SK-N-SH treated with all-trans-retinoic acid at 6 μM for 48 hours (cell line): ENCODE measurements at regions not wholly inside any gene's neighbourhood (a gene's known extent, or its start where the extent isn't known, plus 50 kb on each side); places are given as distances from the start of the nearest gene placed in this dataset.

Experiments used
- ATAC-seq: fragments of 200-7000 bp; cut with Tn5 transposase; 3 replicates; pipeline ENCODE4 v1.9.1; 2020; ENCODE audit warnings: mild to moderate bottlenecking, moderate library complexity
- ARNTL ChIP-seq: fragments of 450-650 bp; formaldehyde crosslinking; IDR thresholded peaks from 2 replicates; pipeline ENCODE4 v1.5.0; 2020; ENCODE audit warnings: low read depth, mild to moderate bottlenecking, moderate library complexity, borderline replicate concordance
- ESRRG ChIP-seq: fragments of 250-450 bp; sonication (Bioruptor Pico); IDR thresholded peaks from 2 replicates; pipeline ENCODE4 v1.6.1; 2021; ENCODE audit warnings: mild to moderate bottlenecking
- GLIS3 ChIP-seq: fragments of 250-450 bp; sonication (Bioruptor Pico); IDR thresholded peaks from 2 replicates; pipeline ENCODE4 v1.5.0; 2020; ENCODE audit warnings: mild to moderate bottlenecking, moderate library complexity
- ISL1 ChIP-seq: fragments of 250-450 bp; sonication (Bioruptor Pico); IDR thresholded peaks from 2 replicates; pipeline ENCODE4 v2.1.2; 2022; ENCODE audit warnings: mild to moderate bottlenecking, moderate library complexity
- OSR1 ChIP-seq: fragments of 250-450 bp; sonication (Bioruptor Pico); IDR thresholded peaks from 2 replicates; pipeline ENCODE4 v1.8.0; 2022; ENCODE audit warnings: moderate library complexity, mild to moderate bottlenecking, inconsistent platforms
- PPARA ChIP-seq: fragments of 250-450 bp; sonication (Bioruptor Pico); IDR thresholded peaks from 2 replicates; pipeline ENCODE4 v1.5.0; 2020; ENCODE audit warnings: mild to moderate bottlenecking, borderline replicate concordance
- RARB ChIP-seq: fragments of 250-450 bp; sonication (Bioruptor Pico); IDR thresholded peaks from 2 replicates; pipeline ENCODE4 v1.8.0; 2021; ENCODE audit warnings: mild to moderate bottlenecking, moderate library complexity
- SNAI2 ChIP-seq: fragments of 250-450 bp; sonication (Bioruptor Pico); IDR thresholded peaks from 2 replicates; pipeline ENCODE4 v1.5.0; 2020; ENCODE audit warnings: mild to moderate bottlenecking, moderate library complexity
- TCF4 ChIP-seq: fragments of 250-450 bp; sonication (Bioruptor Pico); IDR thresholded peaks from 2 replicates; pipeline ENCODE4 v1.8.0; 2021; ENCODE audit warnings: mild to moderate bottlenecking, moderate library complexity, borderline replicate concordance
- TOX ChIP-seq: fragments of 250-450 bp; sonication (Bioruptor Pico); IDR thresholded peaks from 2 replicates; pipeline ENCODE4 v1.8.0; 2021; ENCODE audit warnings: mild to moderate bottlenecking, moderate library complexity, borderline replicate concordance
- ZC3H10 ChIP-seq: fragments of 250-450 bp; sonication (Bioruptor Pico); IDR thresholded peaks from 2 replicates; pipeline ENCODE4 v1.5.1; 2021; ENCODE audit warnings: mild to moderate bottlenecking, moderate library complexity
- ZFP3 ChIP-seq: fragments of 250-450 bp; sonication (Bioruptor Pico); IDR thresholded peaks from 2 replicates; pipeline ENCODE4 v1.5.0; 2020; ENCODE audit warnings: mild to moderate bottlenecking, moderate library complexity
- ZFP30 ChIP-seq: fragments of 450-650 bp; formaldehyde crosslinking; IDR thresholded peaks from 2 replicates; pipeline ENCODE4 v1.5.0; 2022; ENCODE audit warnings: mild to moderate bottlenecking, moderate library complexity
- ZNF565 ChIP-seq: fragments of 450-650 bp; formaldehyde crosslinking; conservative IDR thresholded peaks from 2 replicates; pipeline ENCODE4 v1.5.0; 2020; ENCODE audit warnings: low read depth, mild to moderate bottlenecking, moderate library complexity
- ZNF70 ChIP-seq: fragments of 450-650 bp; formaldehyde crosslinking; IDR thresholded peaks from 2 replicates; pipeline ENCODE4 v1.5.0; 2020; ENCODE audit warnings: mild to moderate bottlenecking, moderate library complexity
- ZNF8 ChIP-seq: fragments of 450-650 bp; formaldehyde crosslinking; IDR thresholded peaks from 2 replicates; pipeline ENCODE4 v1.5.0; 2020; ENCODE audit warnings: mild to moderate bottlenecking, moderate library complexity
- TF ChIP-seq, protein P1 (sequence below): fragments of 250-450 bp; sonication (Bioruptor Pico); IDR thresholded peaks from 2 replicates; pipeline ENCODE4 v1.8.0; 2021; ENCODE audit warnings: low read depth, mild to moderate bottlenecking, moderate library complexity, borderline replicate concordance
- TF ChIP-seq, protein P2 (sequence below): fragments of 250-450 bp; sonication (Bioruptor Pico); IDR thresholded peaks from 2 replicates; pipeline ENCODE4 v1.5.1; 2020; ENCODE audit warnings: low read depth, mild to moderate bottlenecking, moderate library complexity
- TF ChIP-seq, protein P3 (sequence below): fragments of 250-450 bp; sonication (Bioruptor Pico); IDR thresholded peaks from 2 replicates; pipeline ENCODE4 v1.5.0; 2020; ENCODE audit warnings: mild to moderate bottlenecking, moderate library complexity
- TF ChIP-seq, protein P4 (sequence below): fragments of 250-450 bp; sonication (Bioruptor Pico); IDR thresholded peaks from 2 replicates; pipeline ENCODE4 v1.5.1; 2021; ENCODE audit warnings: mild to moderate bottlenecking, moderate library complexity
- TF ChIP-seq, protein P5 (sequence below): fragments of 250-450 bp; sonication (Bioruptor Pico); IDR thresholded peaks from 2 replicates; pipeline ENCODE4 v1.8.0; 2020; ENCODE audit warnings: mild to moderate bottlenecking, moderate library complexity, borderline replicate concordance

DNA sequence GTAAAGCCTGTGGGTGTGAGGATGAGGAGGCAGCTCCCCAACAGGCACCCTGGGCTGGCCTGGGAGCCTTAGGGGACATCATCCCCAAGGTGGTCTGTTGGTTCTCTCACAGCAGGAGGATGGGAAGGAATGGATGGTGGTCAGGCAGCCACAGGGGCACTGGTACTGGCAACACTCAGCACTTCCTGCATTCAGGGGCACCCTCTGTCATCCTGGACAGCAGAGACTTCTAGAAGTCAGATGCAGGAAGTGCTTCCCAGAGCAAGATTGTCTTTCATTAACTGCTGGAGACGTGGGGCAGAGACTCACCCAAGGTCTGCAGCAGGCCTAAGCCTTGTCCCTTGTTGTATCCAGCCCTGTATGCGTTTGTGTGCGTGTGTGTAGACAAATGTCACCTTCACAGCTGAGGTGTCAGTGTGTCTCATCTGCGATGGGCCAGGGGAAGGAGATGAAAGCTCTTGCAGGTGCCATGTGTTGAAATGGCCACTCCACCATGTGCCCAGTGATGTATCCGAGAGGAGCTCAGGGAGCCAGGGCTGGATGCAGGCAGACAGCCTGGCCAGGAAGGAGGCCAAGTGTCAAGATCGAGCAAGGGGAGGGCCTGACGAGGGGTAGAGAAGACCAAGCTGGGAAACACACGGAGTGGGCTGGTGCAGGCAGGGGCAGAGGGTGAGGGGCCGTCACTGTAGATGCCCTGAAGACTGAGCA lies 85.1 kb downstream of the PITPNM2 start:
- no peak for ATAC-seq
- no peak for TF ChIP-seq ZFP3
- TF ChIP-seq TOX (CRISPR knock-in tag), result no peak
- no peak for TF ChIP-seq ZNF70 (CRISPR knock-in tag)
- TF ChIP-seq RARB (CRISPR knock-in tag), result no peak
- no peak for TF ChIP-seq OSR1 (CRISPR knock-in tag)
- TF ChIP-seq TCF4 (CRISPR knock-in tag), result no peak
- no peak for TF ChIP-seq ARNTL (CRISPR knock-in tag)
- TF ChIP-seq GLIS3 (CRISPR knock-in tag), result no peak
- TF ChIP-seq ESRRG (CRISPR knock-in tag), result no peak
- no peak for TF ChIP-seq ZNF565 (CRISPR knock-in tag)
- TF ChIP-seq ZC3H10 (CRISPR knock-in tag), result no peak
- no peak for TF ChIP-seq PPARA (CRISPR knock-in tag)
- TF ChIP-seq, protein P1, sequence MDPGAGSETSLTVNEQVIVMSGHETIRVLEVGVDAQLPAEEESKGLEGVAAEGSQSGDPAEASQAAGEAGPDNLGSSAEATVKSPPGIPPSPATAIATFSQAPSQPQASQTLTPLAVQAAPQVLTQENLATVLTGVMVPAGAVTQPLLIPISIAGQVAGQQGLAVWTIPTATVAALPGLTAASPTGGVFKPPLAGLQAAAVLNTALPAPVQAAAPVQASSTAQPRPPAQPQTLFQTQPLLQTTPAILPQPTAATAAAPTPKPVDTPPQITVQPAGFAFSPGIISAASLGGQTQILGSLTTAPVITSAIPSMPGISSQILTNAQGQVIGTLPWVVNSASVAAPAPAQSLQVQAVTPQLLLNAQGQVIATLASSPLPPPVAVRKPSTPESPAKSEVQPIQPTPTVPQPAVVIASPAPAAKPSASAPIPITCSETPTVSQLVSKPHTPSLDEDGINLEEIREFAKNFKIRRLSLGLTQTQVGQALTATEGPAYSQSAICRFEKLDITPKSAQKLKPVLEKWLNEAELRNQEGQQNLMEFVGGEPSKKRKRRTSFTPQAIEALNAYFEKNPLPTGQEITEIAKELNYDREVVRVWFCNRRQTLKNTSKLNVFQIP (CRISPR knock-in tag), result no peak
- TF ChIP-seq, protein P2, sequence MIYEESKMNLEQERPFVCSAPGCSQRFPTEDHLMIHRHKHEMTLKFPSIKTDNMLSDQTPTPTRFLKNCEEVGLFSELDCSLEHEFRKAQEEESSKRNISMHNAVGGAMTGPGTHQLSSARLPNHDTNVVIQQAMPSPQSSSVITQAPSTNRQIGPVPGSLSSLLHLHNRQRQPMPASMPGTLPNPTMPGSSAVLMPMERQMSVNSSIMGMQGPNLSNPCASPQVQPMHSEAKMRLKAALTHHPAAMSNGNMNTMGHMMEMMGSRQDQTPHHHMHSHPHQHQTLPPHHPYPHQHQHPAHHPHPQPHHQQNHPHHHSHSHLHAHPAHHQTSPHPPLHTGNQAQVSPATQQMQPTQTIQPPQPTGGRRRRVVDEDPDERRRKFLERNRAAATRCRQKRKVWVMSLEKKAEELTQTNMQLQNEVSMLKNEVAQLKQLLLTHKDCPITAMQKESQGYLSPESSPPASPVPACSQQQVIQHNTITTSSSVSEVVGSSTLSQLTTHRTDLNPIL (CRISPR knock-in tag), result no peak
- TF ChIP-seq ISL1 (CRISPR knock-in tag), result no peak
- TF ChIP-seq, protein P3, sequence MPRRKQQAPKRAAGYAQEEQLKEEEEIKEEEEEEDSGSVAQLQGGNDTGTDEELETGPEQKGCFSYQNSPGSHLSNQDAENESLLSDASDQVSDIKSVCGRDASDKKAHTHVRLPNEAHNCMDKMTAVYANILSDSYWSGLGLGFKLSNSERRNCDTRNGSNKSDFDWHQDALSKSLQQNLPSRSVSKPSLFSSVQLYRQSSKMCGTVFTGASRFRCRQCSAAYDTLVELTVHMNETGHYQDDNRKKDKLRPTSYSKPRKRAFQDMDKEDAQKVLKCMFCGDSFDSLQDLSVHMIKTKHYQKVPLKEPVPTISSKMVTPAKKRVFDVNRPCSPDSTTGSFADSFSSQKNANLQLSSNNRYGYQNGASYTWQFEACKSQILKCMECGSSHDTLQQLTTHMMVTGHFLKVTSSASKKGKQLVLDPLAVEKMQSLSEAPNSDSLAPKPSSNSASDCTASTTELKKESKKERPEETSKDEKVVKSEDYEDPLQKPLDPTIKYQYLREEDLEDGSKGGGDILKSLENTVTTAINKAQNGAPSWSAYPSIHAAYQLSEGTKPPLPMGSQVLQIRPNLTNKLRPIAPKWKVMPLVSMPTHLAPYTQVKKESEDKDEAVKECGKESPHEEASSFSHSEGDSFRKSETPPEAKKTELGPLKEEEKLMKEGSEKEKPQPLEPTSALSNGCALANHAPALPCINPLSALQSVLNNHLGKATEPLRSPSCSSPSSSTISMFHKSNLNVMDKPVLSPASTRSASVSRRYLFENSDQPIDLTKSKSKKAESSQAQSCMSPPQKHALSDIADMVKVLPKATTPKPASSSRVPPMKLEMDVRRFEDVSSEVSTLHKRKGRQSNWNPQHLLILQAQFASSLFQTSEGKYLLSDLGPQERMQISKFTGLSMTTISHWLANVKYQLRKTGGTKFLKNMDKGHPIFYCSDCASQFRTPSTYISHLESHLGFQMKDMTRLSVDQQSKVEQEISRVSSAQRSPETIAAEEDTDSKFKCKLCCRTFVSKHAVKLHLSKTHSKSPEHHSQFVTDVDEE (CRISPR knock-in tag), result no peak
- no peak for TF ChIP-seq SNAI2 (CRISPR knock-in tag)

DNA sequence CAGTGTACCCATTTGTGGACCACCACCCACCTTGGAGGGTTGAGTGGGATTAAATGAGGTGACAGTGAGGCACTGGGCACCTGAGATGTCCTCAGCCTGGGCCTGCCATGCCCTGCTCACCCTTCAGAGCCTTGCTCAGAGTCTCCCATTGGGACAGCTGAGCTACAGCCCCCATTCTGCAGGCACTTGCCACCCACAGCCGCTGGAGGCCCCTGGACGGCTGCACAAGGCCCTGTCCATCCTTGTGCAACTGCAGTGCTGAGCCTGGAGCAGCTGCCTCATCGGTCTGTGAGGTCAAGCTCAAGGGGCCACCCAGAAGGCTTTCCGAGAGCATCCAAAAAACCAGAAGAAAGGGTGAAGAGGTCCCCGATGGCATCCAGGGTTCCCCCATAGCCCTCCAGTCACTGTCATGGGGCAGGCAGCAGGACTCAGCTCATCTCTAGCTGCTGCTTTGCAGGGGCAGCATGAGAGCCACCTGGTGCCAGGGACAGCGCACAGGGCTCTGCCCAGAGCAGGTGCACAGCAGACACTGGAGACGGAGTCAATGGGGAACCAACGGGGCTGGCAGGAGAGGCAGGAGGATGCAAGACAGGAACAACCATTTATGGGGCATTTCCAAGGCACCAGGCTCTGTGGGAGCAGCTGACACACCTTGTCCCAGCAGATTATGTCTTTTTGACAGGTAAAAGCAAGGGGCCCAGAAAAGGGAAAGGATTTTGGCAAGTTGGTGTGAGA lies 84.6 kb downstream of the ARL6IP4 start:
- ATAC-seq, result no peak
- TF ChIP-seq, protein P4, sequence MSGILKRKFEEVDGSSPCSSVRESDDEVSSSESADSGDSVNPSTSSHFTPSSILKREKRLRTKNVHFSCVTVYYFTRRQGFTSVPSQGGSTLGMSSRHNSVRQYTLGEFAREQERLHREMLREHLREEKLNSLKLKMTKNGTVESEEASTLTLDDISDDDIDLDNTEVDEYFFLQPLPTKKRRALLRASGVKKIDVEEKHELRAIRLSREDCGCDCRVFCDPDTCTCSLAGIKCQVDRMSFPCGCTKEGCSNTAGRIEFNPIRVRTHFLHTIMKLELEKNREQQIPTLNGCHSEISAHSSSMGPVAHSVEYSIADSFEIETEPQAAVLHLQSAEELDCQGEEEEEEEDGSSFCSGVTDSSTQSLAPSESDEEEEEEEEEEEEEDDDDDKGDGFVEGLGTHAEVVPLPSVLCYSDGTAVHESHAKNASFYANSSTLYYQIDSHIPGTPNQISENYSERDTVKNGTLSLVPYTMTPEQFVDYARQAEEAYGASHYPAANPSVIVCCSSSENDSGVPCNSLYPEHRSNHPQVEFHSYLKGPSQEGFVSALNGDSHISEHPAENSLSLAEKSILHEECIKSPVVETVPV (CRISPR knock-in tag), result no peak
- no peak for TF ChIP-seq ZFP3
- no peak for TF ChIP-seq ZFP30 (CRISPR knock-in tag)
- no peak for TF ChIP-seq SNAI2 (CRISPR knock-in tag)
- TF ChIP-seq OSR1 (CRISPR knock-in tag), result no peak
- no peak for TF ChIP-seq ZC3H10 (CRISPR knock-in tag)
- TF ChIP-seq ARNTL (CRISPR knock-in tag), result no peak
- TF ChIP-seq RARB (CRISPR knock-in tag), result no peak
- TF ChIP-seq ISL1 (CRISPR knock-in tag), result no peak
- no peak for TF ChIP-seq ESRRG (CRISPR knock-in tag)
- TF ChIP-seq GLIS3 (CRISPR knock-in tag), result no peak
- TF ChIP-seq TOX (CRISPR knock-in tag), result no peak
- TF ChIP-seq, protein P2 (CRISPR knock-in tag), result no peak
- no peak for TF ChIP-seq TCF4 (CRISPR knock-in tag)
- TF ChIP-seq, protein P5, sequence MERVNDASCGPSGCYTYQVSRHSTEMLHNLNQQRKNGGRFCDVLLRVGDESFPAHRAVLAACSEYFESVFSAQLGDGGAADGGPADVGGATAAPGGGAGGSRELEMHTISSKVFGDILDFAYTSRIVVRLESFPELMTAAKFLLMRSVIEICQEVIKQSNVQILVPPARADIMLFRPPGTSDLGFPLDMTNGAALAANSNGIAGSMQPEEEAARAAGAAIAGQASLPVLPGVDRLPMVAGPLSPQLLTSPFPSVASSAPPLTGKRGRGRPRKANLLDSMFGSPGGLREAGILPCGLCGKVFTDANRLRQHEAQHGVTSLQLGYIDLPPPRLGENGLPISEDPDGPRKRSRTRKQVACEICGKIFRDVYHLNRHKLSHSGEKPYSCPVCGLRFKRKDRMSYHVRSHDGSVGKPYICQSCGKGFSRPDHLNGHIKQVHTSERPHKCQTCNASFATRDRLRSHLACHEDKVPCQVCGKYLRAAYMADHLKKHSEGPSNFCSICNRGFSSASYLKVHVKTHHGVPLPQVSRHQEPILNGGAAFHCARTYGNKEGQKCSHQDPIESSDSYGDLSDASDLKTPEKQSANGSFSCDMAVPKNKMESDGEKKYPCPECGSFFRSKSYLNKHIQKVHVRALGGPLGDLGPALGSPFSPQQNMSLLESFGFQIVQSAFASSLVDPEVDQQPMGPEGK (CRISPR knock-in tag), result no peak
- TF ChIP-seq, protein P1 (CRISPR knock-in tag), result no peak
- no peak for TF ChIP-seq PPARA (CRISPR knock-in tag)
- TF ChIP-seq ZNF565 (CRISPR knock-in tag), result no peak
- no peak for TF ChIP-seq ZNF8
